ENCODE measurements at regions not wholly inside any gene's neighbourhood (a gene's known extent, or its start where the extent isn't known, plus 50 kb on each side); places are given as distances from the start of the nearest gene placed in this dataset.

- TF ChIP-seq CTCF (IDR thresholded peaks at IDR 0.05) (no peak), POLR2A (IDR thresholded peaks at IDR 0.05) (no peak)
Observed at GRCh38 chr14:86513056-86513455, 983.1 kb downstream of the FLRT2 start.
